ENCODE measurements at regions not wholly inside any gene's neighbourhood (a gene's known extent, or its start where the extent isn't known, plus 50 kb on each side); places are given as distances from the start of the nearest gene placed in this dataset.

DNA sequence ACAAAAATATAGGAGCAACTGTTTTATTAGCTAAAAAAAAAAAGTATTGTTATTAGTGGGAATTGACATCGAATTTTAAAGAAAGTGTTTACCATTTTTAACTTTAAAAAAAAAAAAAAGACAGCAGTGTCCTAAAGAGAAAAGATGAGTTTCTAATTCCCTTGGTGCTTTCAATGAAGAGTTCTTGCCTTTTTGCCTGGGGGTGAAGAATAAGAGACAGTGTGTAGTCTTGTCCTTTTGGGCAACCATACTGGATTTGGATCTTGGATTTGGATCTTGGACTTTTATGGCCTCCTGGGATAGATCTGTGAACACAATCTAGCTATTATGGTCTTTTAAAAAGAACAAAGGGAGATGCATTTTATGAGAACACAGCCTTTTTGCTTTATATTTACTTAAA lies 60.2 kb upstream of the GLS start:
- H3K4me1 ChIP-seq (ENCODE audit: insufficient read depth, low read length, poor library complexity, severe bottlenecking), result no peaks in the 10 kb centered on the region
- CTCF ChIA-PET, result no interaction called here
- no peak for DNase-seq (ENCODE audit: low spot score)
- no peaks in the 10 kb centered on the region for H3K27me3 ChIP-seq (replicated peaks; ENCODE audit: insufficient read depth, low read depth, low read length, poor library complexity)
- POLR2A ChIA-PET (ENCODE audit: low non-redundant PET), result interaction anchor here (0.7 kb wide), 1 partner anchor 305 kb away, joined by 7 read pairs; no protein-coding TSS in a partner anchor
- no peak overlapping the region for H3K4me3 ChIP-seq (ENCODE audit: low read depth, low read length, poor library complexity, severe bottlenecking)
- TF ChIP-seq, protein P1, sequence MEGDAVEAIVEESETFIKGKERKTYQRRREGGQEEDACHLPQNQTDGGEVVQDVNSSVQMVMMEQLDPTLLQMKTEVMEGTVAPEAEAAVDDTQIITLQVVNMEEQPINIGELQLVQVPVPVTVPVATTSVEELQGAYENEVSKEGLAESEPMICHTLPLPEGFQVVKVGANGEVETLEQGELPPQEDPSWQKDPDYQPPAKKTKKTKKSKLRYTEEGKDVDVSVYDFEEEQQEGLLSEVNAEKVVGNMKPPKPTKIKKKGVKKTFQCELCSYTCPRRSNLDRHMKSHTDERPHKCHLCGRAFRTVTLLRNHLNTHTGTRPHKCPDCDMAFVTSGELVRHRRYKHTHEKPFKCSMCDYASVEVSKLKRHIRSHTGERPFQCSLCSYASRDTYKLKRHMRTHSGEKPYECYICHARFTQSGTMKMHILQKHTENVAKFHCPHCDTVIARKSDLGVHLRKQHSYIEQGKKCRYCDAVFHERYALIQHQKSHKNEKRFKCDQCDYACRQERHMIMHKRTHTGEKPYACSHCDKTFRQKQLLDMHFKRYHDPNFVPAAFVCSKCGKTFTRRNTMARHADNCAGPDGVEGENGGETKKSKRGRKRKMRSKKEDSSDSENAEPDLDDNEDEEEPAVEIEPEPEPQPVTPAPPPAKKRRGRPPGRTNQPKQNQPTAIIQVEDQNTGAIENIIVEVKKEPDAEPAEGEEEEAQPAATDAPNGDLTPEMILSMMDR (conservative IDR thresholded peaks at IDR 0.05; ENCODE audit: low read depth, low read length), result no peak
- TF ChIP-seq EZH2 (IDR thresholded peaks at IDR 0.05; ENCODE audit: borderline replicate concordance, low read depth, low read length, poor library complexity, severe bottlenecking), result no peak
- no peaks in the 10 kb centered on the region for H3K36me3 ChIP-seq (ENCODE audit: insufficient read depth, low read length, poor library complexity, severe bottlenecking)
- intact Hi-C loops (cut with micrococcal nuclease; ENCODE audit: unreplicated experiment), result no loop called here
- no peaks in the 10 kb centered on the region for H3K9me3 ChIP-seq (ENCODE audit: low read depth, low read length, poor library complexity, severe bottlenecking)
- H3K27ac ChIP-seq (ENCODE audit: low read depth, low read length, poor library complexity, severe bottlenecking), result no peak overlapping the region
- BruUV-seq (replicated peaks), result no TSS peak

DNA sequence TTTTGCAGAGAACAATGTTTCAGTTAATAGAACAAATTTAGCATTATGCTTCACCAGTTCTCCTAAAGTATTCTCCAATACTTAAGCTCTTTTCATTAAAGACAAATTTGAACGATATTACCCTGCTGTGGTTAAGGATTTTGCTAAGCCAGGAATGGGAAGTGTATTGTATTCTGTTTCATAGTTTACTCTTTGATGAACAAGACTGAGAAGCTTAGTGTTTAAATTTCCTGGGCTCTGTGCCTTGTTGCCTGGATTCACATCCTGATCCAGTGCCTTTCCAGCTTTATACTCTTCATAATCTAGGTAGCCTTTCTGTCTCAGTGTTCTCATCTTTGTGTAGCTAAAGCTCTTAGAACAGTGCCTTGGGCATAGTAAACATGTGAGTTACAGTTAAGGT lies 58.6 kb upstream of the GLS start:
- intact Hi-C loops (cut with micrococcal nuclease; ENCODE audit: unreplicated experiment), result no loop called here
- H3K36me3 ChIP-seq (ENCODE audit: insufficient read depth, low read length, poor library complexity, severe bottlenecking), result no peaks in the 10 kb centered on the region
- CTCF ChIA-PET, result no interaction called here
- DNase-seq (ENCODE audit: low spot score), result no peak
- POLR2A ChIA-PET (ENCODE audit: low non-redundant PET), result no interaction called here
- no TSS peak for BruUV-seq (replicated peaks)
- H3K4me1 ChIP-seq (ENCODE audit: insufficient read depth, low read length, poor library complexity, severe bottlenecking), result no peaks in the 10 kb centered on the region
- no peak for TF ChIP-seq EZH2 (IDR thresholded peaks at IDR 0.05; ENCODE audit: borderline replicate concordance, low read depth, low read length, poor library complexity, severe bottlenecking)
- TF ChIP-seq, protein P1 (conservative IDR thresholded peaks at IDR 0.05; ENCODE audit: low read depth, low read length), result no peak
- H3K9me3 ChIP-seq (ENCODE audit: low read depth, low read length, poor library complexity, severe bottlenecking), result no peaks in the 10 kb centered on the region
- no peak overlapping the region for H3K27ac ChIP-seq (ENCODE audit: low read depth, low read length, poor library complexity, severe bottlenecking)
- H3K27me3 ChIP-seq (replicated peaks; ENCODE audit: insufficient read depth, low read depth, low read length, poor library complexity), result no peaks in the 10 kb centered on the region
- no peak overlapping the region for H3K4me3 ChIP-seq (ENCODE audit: low read depth, low read length, poor library complexity, severe bottlenecking)

DNA sequence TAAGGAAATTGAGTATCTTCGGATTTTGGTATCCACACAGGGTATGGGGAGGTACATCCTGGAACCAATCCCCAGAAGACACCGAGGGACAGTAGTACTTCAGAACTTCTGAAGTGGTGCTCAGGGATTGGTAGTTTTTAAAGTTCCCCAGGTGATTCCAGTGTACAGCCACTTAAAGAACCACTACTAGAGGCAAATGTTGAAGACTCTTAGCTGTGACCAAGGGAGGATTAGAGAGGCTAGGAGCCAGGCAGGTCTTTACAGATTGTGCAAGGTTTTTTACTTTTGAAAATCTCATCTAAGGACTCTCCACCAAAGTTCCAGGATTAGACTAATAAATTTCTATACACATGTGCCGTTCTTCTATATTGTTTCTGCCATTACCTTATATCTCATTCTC lies 52.9 kb upstream of the GLS start:
- H3K4me3 ChIP-seq (ENCODE audit: low read depth, low read length, poor library complexity, severe bottlenecking), result no peak overlapping the region
- POLR2A ChIA-PET (ENCODE audit: low non-redundant PET), result no interaction called here
- BruUV-seq (replicated peaks), result no TSS peak

More for the DNA sequence above, 52.9 kb upstream of the GLS start:
- Histone ChIP-seq H3K9me3 (ENCODE audit: low read depth, low read length, poor library complexity, severe bottlenecking) (no peaks in the 10 kb centered on the region), H3K36me3 (ENCODE audit: insufficient read depth, low read length, poor library complexity, severe bottlenecking) (no peaks in the 10 kb centered on the region), H3K27me3 (replicated peaks; ENCODE audit: insufficient read depth, low read depth, low read length, poor library complexity) (no peaks in the 10 kb centered on the region), H3K4me1 (ENCODE audit: insufficient read depth, low read length, poor library complexity, severe bottlenecking) (no peaks in the 10 kb centered on the region), H3K27ac (ENCODE audit: low read depth, low read length, poor library complexity, severe bottlenecking) (no peak overlapping the region)
- TF ChIP-seq EZH2 (IDR thresholded peaks at IDR 0.05; ENCODE audit: borderline replicate concordance, low read depth, low read length, poor library complexity, severe bottlenecking), result no peak
- TF ChIP-seq, protein P1 (conservative IDR thresholded peaks at IDR 0.05; ENCODE audit: low read depth, low read length), result no peak
- intact Hi-C loops (cut with micrococcal nuclease; ENCODE audit: unreplicated experiment), result no loop called here
- DNase-seq (ENCODE audit: low spot score), result no peak
- CTCF ChIA-PET, result no interaction called here
